BE2C (cell line): ENCODE measurements at regions not wholly inside any gene's neighbourhood (a gene's known extent, or its start where the extent isn't known, plus 50 kb on each side); places are given as distances from the start of the nearest gene placed in this dataset.

ENCODE experiments used
- DNase-seq: peaks from one replicate; pipeline ENCODE4 v3.0.0-alpha.2; 2020
- H3K27me3 ChIP-seq: fragments of 250-450 bp; sonication (Bioruptor Pico); 2 replicates; pipeline ENCODE4 v1.5.1; 2020; ENCODE audit warnings: mild to moderate bottlenecking
- H3K36me3 ChIP-seq: fragments of 250-450 bp; sonication (Bioruptor Pico); 2 replicates; pipeline ENCODE4 v1.5.1; 2020; ENCODE audit warnings: mild to moderate bottlenecking
- H3K4me1 ChIP-seq: fragments of 250-450 bp; sonication (Bioruptor Pico); 2 replicates; pipeline ENCODE4 v1.5.1; 2020
- H3K4me3 ChIP-seq: 2 replicates; pipeline ENCODE4 v1.5.1; 2011; ENCODE audit warnings: low read depth, low read length
- H3K9me3 ChIP-seq: fragments of 250-450 bp; sonication (Bioruptor Pico); 2 replicates; pipeline ENCODE4 v1.5.1; 2020
- CTCF ChIP-seq: IDR thresholded peaks from 2 replicates; pipeline ENCODE4 v1.5.1; 2012; ENCODE audit warnings: mild to moderate bottlenecking, low read depth, low read length

DNA sequence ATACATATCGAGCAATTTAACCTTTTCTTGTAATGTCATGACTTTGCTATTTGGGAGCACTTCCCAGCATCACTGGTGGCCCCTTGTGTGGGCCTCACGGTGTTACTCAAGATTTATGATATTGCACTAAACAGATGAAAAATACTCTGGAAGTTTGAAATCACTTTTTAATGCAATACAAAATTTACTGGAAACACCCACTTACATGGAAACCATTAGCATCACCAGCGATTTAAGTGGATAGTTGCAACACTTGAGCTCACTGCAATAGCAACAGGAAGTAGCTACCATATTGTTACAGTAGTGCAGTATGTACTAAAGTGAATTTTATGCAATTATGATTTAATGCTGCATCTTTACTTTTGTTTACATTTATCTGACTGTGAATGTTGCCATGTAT is 184.4 kb downstream of the MDFIC start:
- Histone ChIP-seq H3K4me1 (no peaks in the 10 kb centered on the region), H3K36me3 (no peaks in the 10 kb centered on the region), H3K27me3 (no peaks in the 10 kb centered on the region), H3K4me3 (no peak overlapping the region), H3K9me3 (no peaks in the 10 kb centered on the region)
- no peak for TF ChIP-seq CTCF
- no peak for DNase-seq

- Histone ChIP-seq H3K4me3 (no peak overlapping the region), H3K36me3 (no peaks in the 10 kb centered on the region), H3K4me1 (no peaks in the 10 kb centered on the region), H3K27me3 (no peaks in the 10 kb centered on the region), H3K9me3 (no peaks in the 10 kb centered on the region)
- TF ChIP-seq CTCF: no peak
- no peak for DNase-seq
Observed at GRCh38 chr7:115102738-115103137, 180.8 kb downstream of the MDFIC start.

DNA sequence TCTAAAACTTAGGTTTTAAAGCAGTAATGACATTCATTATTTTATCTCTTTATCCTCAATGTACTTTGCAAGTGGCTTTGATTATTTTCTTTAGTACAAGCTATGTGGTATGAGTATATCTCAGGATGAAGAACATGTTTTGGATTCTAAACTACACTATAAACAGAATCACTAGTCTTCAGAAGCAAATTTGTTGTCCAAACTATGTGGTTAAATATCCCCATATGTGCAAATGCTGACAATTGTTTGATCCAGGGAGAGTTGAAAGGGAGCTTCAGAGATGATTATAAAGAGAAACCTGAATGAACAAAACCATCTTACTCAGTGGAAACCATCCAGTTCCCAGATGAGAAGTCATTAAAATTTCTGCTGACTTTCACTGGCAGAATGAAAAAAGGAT is 179.3 kb downstream of the MDFIC start:
- H3K9me3 ChIP-seq: no peaks in the 10 kb centered on the region
- H3K4me1 ChIP-seq: no peaks in the 10 kb centered on the region
- no peaks in the 10 kb centered on the region for H3K27me3 ChIP-seq
- no peak overlapping the region for H3K4me3 ChIP-seq
- no peak for TF ChIP-seq CTCF
- H3K36me3 ChIP-seq: no peaks in the 10 kb centered on the region
- no peak for DNase-seq

DNA sequence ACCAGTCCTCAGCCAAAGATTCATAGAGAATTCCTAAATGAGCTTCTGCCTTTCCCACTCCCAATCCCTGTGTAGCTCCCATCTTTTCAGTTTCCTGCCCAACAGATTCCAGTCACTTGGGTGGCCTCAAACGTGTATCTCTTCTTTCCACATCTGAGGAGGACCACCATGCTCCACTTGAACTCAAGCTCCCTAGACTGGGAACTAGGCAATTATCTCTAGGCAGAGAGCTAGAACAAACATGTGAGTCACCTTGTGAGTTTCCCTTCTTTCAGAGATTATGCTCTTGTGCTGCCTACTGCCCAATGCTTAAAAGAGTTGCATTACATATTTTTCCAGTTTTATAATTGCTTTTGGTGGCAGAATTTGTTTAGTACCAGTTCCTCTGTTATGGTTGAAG is 178.0 kb downstream of the MDFIC start:
- no peaks in the 10 kb centered on the region for H3K36me3 ChIP-seq
- H3K9me3 ChIP-seq: no peaks in the 10 kb centered on the region
- no peaks in the 10 kb centered on the region for H3K27me3 ChIP-seq
- no peak for DNase-seq
- no peak for TF ChIP-seq CTCF
- no peaks in the 10 kb centered on the region for H3K4me1 ChIP-seq
- no peak overlapping the region for H3K4me3 ChIP-seq

DNA sequence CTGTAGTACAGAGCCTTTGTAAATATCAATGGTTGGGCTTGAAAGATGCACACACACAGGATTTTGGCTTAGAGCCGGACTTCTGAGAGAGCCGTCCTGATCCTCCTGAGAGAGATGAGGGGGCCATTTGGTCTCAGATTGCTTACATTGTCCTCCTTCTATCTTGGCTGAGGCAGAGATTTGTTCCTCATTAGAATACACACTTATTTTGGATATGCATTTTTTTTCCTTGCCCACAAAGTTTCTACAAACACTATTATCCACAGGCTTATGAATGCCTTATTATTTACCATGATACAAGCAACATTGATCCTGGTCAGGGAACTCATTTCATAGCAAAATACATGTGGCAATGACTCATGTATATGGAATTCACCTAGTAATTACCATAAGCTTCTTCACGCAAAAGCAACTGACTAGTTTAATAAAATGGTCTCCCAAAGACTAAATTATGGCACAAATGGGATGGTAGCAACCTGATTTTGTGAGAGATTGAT is 175.3 kb downstream of the MDFIC start:
- no peaks in the 10 kb centered on the region for H3K36me3 ChIP-seq
- H3K4me3 ChIP-seq: no peak overlapping the region
- H3K4me1 ChIP-seq: no peaks in the 10 kb centered on the region
- no peaks in the 10 kb centered on the region for H3K27me3 ChIP-seq
- no peak for TF ChIP-seq CTCF
- no peaks in the 10 kb centered on the region for H3K9me3 ChIP-seq
- DNase-seq: no peak

DNA sequence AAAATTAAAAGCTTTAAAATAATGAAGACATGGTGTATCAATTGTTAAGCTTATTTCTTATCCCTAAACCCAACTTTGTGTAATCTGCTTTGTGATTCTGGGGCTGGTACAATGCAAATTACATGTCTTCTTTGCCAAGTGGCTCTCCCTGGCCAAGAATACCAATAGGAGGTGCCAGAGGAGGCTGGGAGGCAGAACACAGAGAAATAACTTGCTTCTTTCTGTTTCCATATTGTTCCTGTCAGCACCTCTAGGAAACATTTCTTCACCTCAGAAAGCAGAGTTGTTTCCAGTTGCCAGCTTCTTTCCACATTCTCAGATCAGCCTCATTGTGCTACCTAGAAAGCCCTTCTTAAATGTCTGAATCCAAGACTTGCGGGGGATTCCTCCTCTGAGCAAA is 174.4 kb downstream of the MDFIC start:
- Histone ChIP-seq H3K4me3 (no peak overlapping the region), H3K27me3 (no peaks in the 10 kb centered on the region), H3K4me1 (no peaks in the 10 kb centered on the region), H3K9me3 (no peaks in the 10 kb centered on the region), H3K36me3 (no peaks in the 10 kb centered on the region)
- no peak for TF ChIP-seq CTCF
- DNase-seq: no peak
